Karpas-422 (cell line): ENCODE measurements at regions not wholly inside any gene's neighbourhood (a gene's known extent, or its start where the extent isn't known, plus 50 kb on each side); places are given as distances from the start of the nearest gene placed in this dataset.

Source experiments
- DNase-seq: peaks from one replicate; pipeline ENCODE4 v3.0.0-alpha.2; 2015
- H2AFZ ChIP-seq: fragments of 200-600 bp; sonication (generic); 2 replicates; pipeline ENCODE4 v1.6.1; 2014; ENCODE audit warnings: antibody characterized with exemption, low read length, mixed read lengths
- H3K27ac ChIP-seq: fragments of 200-600 bp; sonication (generic); 2 replicates; pipeline ENCODE4 v1.5.1; 2014; ENCODE audit warnings: mild to moderate bottlenecking, low read length, moderate library complexity
- H3K27me3 ChIP-seq: fragments of 200-600 bp; sonication (generic); 2 replicates; pipeline ENCODE4 v1.6.1; 2014; ENCODE audit warnings: low read length, mixed read lengths
- H3K36me3 ChIP-seq: fragments of 200-600 bp; sonication (generic); 2 replicates; pipeline ENCODE4 v1.6.1; 2014; ENCODE audit warnings: low read length, mixed read lengths; ENCODE audit not compliant: insufficient read depth
- H3K4me1 ChIP-seq: fragments of 200-600 bp; sonication (generic); 2 replicates; pipeline ENCODE4 v1.6.1; 2014; ENCODE audit warnings: mild to moderate bottlenecking, low read length, mixed read lengths
- H3K4me2 ChIP-seq: fragments of 200-600 bp; sonication (generic); 2 replicates; pipeline ENCODE4 v1.6.1; 2014; ENCODE audit warnings: low read length, low read depth, mild to moderate bottlenecking; ENCODE audit not compliant: poor library complexity, severe bottlenecking
- H3K4me3 ChIP-seq: fragments of 200-600 bp; sonication (generic); 2 replicates; pipeline ENCODE4 v1.5.1; 2014; ENCODE audit warnings: mild to moderate bottlenecking, antibody characterized with exemption, low read length, mixed read lengths
- H3K79me2 ChIP-seq: fragments of 200-600 bp; sonication (generic); 2 replicates; pipeline ENCODE4 v1.6.1; 2014; ENCODE audit warnings: mild to moderate bottlenecking, low read length, mixed read lengths
- H3K9ac ChIP-seq: fragments of 200-600 bp; sonication (generic); 2 replicates; pipeline ENCODE4 v1.6.0; 2014; ENCODE audit warnings: low read length
- H3K9me2 ChIP-seq: fragments of 200-600 bp; sonication (generic), shearing (Covaris generic); replicated peaks from 2 replicates; pipeline ENCODE4 v1.6.0; 2014; ENCODE audit warnings: mild to moderate bottlenecking, low read length, moderate library complexity; ENCODE audit not compliant: insufficient read depth
- H3K9me3 ChIP-seq: fragments of 300-700, 200-600 bp; sonication (generic); 2 replicates; pipeline ENCODE4 v1.6.1; 2014; ENCODE audit warnings: low read length, mixed read lengths
- H4K20me1 ChIP-seq: fragments of 200-600 bp; sonication (generic); 2 replicates; pipeline ENCODE4 v1.6.1; 2014; ENCODE audit warnings: mild to moderate bottlenecking, antibody characterized with exemption, low read length, low read depth; ENCODE audit not compliant: insufficient read depth

GRCh38 chr6:132929141-132929540, 114.8 kb downstream of the RPS12 start:
- H3K9me3 ChIP-seq, result no peaks in the 10 kb centered on the region

DNA sequence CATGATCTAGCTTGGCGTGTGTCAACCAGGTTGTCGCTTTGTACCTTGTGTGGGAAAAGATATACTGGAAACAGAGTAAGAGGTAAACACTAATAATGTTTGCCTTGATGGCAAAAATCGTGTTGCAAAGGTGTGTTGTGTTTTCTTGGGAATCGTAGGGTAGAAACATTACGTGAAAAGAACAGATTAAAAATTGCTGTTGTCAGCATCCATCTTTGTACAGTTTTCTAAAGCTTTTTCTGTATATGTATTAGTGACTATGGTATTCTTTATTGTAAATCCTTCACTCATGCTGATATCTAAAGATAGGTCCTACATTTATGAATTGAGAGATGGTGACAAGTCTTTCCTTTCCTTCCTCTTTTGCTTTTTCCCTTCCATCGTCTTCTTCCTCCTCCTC, 116.9 kb downstream of the RPS12 start:
- no peaks in the 10 kb centered on the region for H3K4me1 ChIP-seq
- H3K27me3 ChIP-seq, result no peaks in the 10 kb centered on the region
- H3K36me3 ChIP-seq, result no peaks in the 10 kb centered on the region
- no peaks in the 10 kb centered on the region for H4K20me1 ChIP-seq
- no peak overlapping the region for H3K9ac ChIP-seq
- H3K9me2 ChIP-seq, result no peaks in the 10 kb centered on the region
- H3K4me2 ChIP-seq, result no peak overlapping the region
- DNase-seq, result no peak
- H2AFZ ChIP-seq, result no peak overlapping the region
- H3K9me3 ChIP-seq, result no peaks in the 10 kb centered on the region
- H3K79me2 ChIP-seq, result no peaks in the 10 kb centered on the region
- H3K27ac ChIP-seq, result no peak overlapping the region
- H3K4me3 ChIP-seq, result no peak overlapping the region

More at GRCh38 chr6:132929141-132929540, 114.8 kb downstream of the RPS12 start:
- Histone ChIP-seq H4K20me1 (no peaks in the 10 kb centered on the region), H3K4me3 (no peak overlapping the region), H3K4me2 (no peak overlapping the region), H3K9me2 (no peaks in the 10 kb centered on the region), H3K4me1 (no peaks in the 10 kb centered on the region), H2AFZ (no peak overlapping the region), H3K79me2 (no peaks in the 10 kb centered on the region), H3K27me3 (no peaks in the 10 kb centered on the region), H3K36me3 (no peaks in the 10 kb centered on the region), H3K27ac (no peak overlapping the region), H3K9ac (no peak overlapping the region)
- DNase-seq, result no peak

DNA sequence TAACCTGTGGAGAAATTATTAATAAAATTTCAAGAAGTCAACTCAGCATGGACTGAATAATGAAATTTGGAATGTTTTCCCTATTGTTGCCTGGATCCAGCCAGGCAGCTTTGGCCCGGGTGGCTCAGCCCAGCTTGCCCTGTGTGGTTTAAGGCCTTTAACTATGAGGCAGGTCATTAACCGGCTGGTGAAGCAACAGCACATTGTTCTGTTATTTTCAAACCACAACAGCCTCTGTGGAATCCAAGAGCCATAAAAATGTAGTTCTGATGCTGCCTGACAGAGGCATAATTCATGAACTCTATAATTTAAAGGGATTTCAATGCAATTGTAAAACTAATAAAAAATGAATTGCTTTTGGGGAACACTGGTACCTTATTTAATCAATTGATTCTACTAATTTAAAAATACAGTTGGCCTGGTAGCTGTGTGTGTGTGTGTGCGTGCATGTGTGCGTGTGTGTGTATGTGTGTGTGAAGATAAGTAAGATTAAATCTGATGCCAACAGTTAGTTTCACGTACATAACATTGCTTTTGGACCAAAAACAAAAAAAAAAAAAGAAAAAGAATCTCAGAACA, 117.7 kb downstream of the RPS12 start:
- Histone ChIP-seq H3K4me3 (no peak overlapping the region), H3K27ac (no peak overlapping the region), H3K79me2 (no peaks in the 10 kb centered on the region), H3K4me1 (no peaks in the 10 kb centered on the region), H2AFZ (no peak overlapping the region), H4K20me1 (no peaks in the 10 kb centered on the region), H3K36me3 (no peaks in the 10 kb centered on the region), H3K27me3 (no peaks in the 10 kb centered on the region), H3K9ac (no peak overlapping the region), H3K9me2 (no peaks in the 10 kb centered on the region), H3K9me3 (no peaks in the 10 kb centered on the region), H3K4me2 (no peak overlapping the region)
- no peak for DNase-seq

GRCh38 chr6:132932588-132932987, 118.2 kb downstream of the RPS12 start:
- Histone ChIP-seq H3K4me2 (no peak overlapping the region), H4K20me1 (no peaks in the 10 kb centered on the region), H3K9me2 (no peaks in the 10 kb centered on the region), H3K27ac (no peak overlapping the region), H3K4me1 (no peaks in the 10 kb centered on the region), H2AFZ (no peak overlapping the region), H3K79me2 (no peaks in the 10 kb centered on the region), H3K9ac (no peak overlapping the region), H3K36me3 (no peaks in the 10 kb centered on the region), H3K27me3 (no peaks in the 10 kb centered on the region), H3K9me3 (no peaks in the 10 kb centered on the region), H3K4me3 (no peak overlapping the region)
- no peak for DNase-seq

DNA sequence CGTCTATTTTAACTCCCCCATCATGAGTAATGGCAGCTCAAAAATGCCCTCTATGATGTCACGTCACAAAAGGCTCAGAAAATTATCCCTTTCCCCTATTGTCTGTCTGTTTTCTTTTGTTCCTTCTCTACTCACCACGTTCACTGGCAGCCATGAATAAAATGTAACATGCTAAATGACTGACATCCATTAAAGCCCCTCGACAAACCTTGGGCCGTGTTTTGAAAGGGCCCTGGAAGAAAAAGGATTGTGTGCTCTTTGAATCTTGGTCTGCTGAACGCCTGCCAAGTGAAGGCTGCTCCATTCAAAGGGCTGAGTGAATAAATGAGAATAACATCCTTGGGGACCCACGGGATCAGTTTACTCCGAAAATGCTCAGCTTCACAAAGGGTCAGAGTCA, 118.7 kb downstream of the RPS12 start:
- DNase-seq, result no peak
- no peaks in the 10 kb centered on the region for H3K9me3 ChIP-seq
- no peaks in the 10 kb centered on the region for H4K20me1 ChIP-seq
- no peaks in the 10 kb centered on the region for H3K9me2 ChIP-seq
- no peaks in the 10 kb centered on the region for H3K4me1 ChIP-seq
- no peak overlapping the region for H3K27ac ChIP-seq
- H3K36me3 ChIP-seq, result no peaks in the 10 kb centered on the region
- no peak overlapping the region for H3K4me2 ChIP-seq
- H3K4me3 ChIP-seq, result no peak overlapping the region
- no peak overlapping the region for H3K9ac ChIP-seq
- H3K27me3 ChIP-seq, result no peaks in the 10 kb centered on the region
- H2AFZ ChIP-seq, result no peak overlapping the region
- H3K79me2 ChIP-seq, result no peaks in the 10 kb centered on the region

GRCh38 chr6:132934496-132934895, 120.1 kb downstream of the RPS12 start:
- Histone ChIP-seq H3K9me2 (no peaks in the 10 kb centered on the region), H3K9me3 (no peaks in the 10 kb centered on the region), H3K79me2 (no peaks in the 10 kb centered on the region), H3K36me3 (no peaks in the 10 kb centered on the region), H3K27me3 (no peaks in the 10 kb centered on the region), H2AFZ (no peak overlapping the region), H3K4me1 (no peaks in the 10 kb centered on the region), H3K27ac (no peak overlapping the region), H3K4me2 (no peak overlapping the region), H4K20me1 (no peaks in the 10 kb centered on the region), H3K4me3 (no peak overlapping the region), H3K9ac (no peak overlapping the region)
- no peak for DNase-seq

- Histone ChIP-seq H3K36me3 (no peaks in the 10 kb centered on the region), H3K79me2 (no peaks in the 10 kb centered on the region), H3K9me2 (no peaks in the 10 kb centered on the region), H3K9ac (no peak overlapping the region), H3K4me2 (no peak overlapping the region), H3K9me3 (no peaks in the 10 kb centered on the region), H3K4me1 (no peaks in the 10 kb centered on the region), H3K27ac (no peak overlapping the region), H3K4me3 (no peak overlapping the region), H2AFZ (no peak overlapping the region), H4K20me1 (no peaks in the 10 kb centered on the region), H3K27me3 (no peaks in the 10 kb centered on the region)
- no peak for DNase-seq
These were observed 122.3 kb downstream of the RPS12 start for GRCh38 chr6:132936646-132937045.

DNA sequence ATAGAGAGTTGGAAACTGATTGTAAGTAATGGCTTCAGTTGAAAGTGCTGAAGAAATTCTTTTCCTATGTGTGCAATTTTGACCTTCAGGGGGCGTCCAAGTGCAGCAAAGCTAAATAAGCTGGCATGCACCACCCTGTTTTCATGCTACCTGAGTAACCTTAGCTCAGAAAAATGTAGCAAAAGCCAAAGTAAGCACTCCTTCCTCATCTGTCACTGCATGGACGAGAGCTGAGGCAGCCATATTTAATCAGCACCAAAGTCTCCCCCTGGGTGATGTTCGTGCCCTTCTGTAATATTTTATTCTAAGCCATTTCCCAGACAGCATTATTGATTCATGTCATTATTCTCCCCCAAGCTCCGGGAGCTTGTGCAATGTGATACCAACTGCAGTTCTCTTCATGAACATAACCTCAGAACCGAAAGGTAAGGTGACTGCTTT, 123.1 kb downstream of the RPS12 start:
- Histone ChIP-seq H3K9me2 (no peaks in the 10 kb centered on the region), H3K36me3 (no peaks in the 10 kb centered on the region), H4K20me1 (no peaks in the 10 kb centered on the region), H3K4me2 (no peak overlapping the region), H3K79me2 (no peaks in the 10 kb centered on the region), H3K27ac (no peak overlapping the region), H3K9ac (no peak overlapping the region), H3K4me3 (no peak overlapping the region), H3K27me3 (no peaks in the 10 kb centered on the region), H3K9me3 (no peaks in the 10 kb centered on the region), H2AFZ (no peak overlapping the region), H3K4me1 (no peaks in the 10 kb centered on the region)
- DNase-seq, result peak; percentile 81

DNA sequence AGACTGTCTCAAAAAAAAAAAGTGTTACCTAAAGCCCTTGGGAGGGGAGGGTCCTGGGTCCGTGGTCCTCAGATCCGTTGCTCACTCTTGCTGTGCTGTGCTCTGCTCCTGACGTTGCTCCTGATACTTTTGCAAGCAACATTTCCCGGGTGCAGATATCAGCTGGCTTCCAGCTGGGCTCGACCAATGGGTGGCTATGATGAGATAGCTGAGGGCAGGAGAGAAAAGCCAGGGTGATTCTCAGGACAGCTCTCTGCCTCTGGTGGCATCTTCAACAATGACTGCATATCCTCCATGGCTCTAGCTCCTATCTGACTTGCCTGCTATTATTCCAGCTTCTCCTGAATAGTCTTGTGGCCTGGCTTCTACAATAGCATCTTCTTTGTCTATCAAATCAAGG, 134.5 kb downstream of the RPS12 start:
- H3K4me2 ChIP-seq, result no peak overlapping the region
- no peaks in the 10 kb centered on the region for H3K27me3 ChIP-seq
- no peaks in the 10 kb centered on the region for H3K4me1 ChIP-seq
- H3K9me2 ChIP-seq, result no peaks in the 10 kb centered on the region
- H3K36me3 ChIP-seq, result no peaks in the 10 kb centered on the region
- H2AFZ ChIP-seq, result no peak overlapping the region
- no peak overlapping the region for H3K27ac ChIP-seq
- no peaks in the 10 kb centered on the region for H4K20me1 ChIP-seq
- no peak overlapping the region for H3K9ac ChIP-seq
- H3K4me3 ChIP-seq, result no peak overlapping the region
- no peak for DNase-seq
- H3K9me3 ChIP-seq, result no peaks in the 10 kb centered on the region
- H3K79me2 ChIP-seq, result no peaks in the 10 kb centered on the region
